ENCODE measurements at regions not wholly inside any gene's neighbourhood (a gene's known extent, or its start where the extent isn't known, plus 50 kb on each side); places are given as distances from the start of the nearest gene placed in this dataset.
A peak's percentile ranks its signal among the peaks of the same experiment; 100 is the strongest.
"Not testable (repeated sequence)": the region's sequence is repeated elsewhere in the genome, so short reads cannot be mapped to it uniquely, and the experiment has no call there.

DNA sequence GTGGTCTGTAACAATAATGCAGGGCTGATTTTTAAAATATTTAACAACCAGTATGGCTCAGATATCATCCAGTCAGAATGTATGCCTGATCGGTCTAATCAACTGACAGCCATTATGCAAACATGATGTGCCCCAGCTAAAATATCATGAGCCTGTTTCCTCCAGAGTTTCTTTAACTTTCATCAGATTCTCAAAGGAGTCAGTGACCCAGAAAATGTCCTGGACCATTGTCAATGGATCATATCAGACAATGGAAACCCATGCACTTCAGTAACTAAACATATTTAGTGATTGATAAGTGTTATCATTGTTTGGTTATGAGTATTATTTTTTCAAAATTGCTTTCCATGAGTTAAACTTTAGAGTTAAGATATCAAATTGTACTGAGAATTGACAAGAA is 173.5 kb downstream of the LMBRD1 start:
- DNase-seq (ENCODE audit: low read depth) = no peak

- no peak for DNase-seq (ENCODE audit: low read depth)
These were observed 173.9 kb downstream of the LMBRD1 start for GRCh38 chr6:69622924-69623323.

GRCh38 chr6:69622230-69622629 is 174.6 kb downstream of the LMBRD1 start:
- no peak for DNase-seq (ENCODE audit: low read depth)

GRCh38 chr6:69617163-69617562 is 179.6 kb downstream of the LMBRD1 start:
- no peak for DNase-seq (ENCODE audit: low read depth)

GRCh38 chr6:69609836-69610472 is 186.9 kb downstream of the LMBRD1 start:
- DNase-seq (ENCODE audit: low read depth) = no peak

GRCh38 chr6:69601132-69601531 is 195.7 kb downstream of the LMBRD1 start:
- DNase-seq (ENCODE audit: low read depth) = no peak

DNA sequence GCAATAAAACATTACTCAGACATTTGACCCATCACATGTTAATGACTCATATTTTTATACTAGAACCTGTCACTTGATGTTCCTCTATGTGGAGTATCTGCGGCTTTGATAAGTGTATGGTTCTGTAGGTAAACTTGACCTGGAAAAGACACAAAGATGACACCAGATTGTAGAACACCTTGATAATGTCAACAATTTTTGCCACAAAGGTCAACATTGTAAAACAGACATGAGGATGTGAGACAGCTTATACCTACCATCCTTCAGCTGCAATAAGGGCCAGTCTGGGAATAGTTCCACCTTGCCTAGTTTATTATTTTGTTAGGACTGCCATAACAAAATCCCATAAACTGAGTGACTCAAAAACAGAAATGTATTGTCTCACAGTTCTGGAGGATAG is 202.4 kb downstream of the LMBRD1 start:
- no peak for DNase-seq (ENCODE audit: low read depth)

GRCh38 chr6:69593706-69594105 is 203.1 kb downstream of the LMBRD1 start:
- DNase-seq (ENCODE audit: low read depth) = no peak

- no peak for DNase-seq (ENCODE audit: low read depth)
These were observed 207.2 kb downstream of the LMBRD1 start for GRCh38 chr6:69589626-69590025.

- no peak for DNase-seq (ENCODE audit: low read depth)
These were observed 211.7 kb downstream of the LMBRD1 start for GRCh38 chr6:69584913-69585729.

DNA sequence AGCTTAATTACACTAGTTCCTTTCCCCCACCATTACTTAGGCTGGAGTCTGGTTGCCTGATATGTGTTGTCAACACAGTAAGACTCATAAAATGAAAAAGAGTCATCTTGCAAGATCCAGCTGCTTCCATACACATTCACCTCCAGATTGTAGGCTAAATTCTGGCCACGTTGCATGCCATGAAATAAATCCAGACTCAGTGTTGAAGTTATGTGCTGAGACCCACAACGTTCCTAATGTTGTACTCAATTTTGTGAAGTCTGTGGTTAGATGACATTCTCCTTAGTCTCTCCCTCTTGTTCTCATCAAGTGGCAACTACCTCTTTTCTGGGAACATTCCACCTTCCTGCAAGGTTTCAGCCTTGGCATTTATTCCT is 212.3 kb downstream of the LMBRD1 start:
- peak; percentile 14 for DNase-seq (ENCODE audit: low read depth)

- no peak for DNase-seq (ENCODE audit: low read depth)
These were observed 215.2 kb downstream of the LMBRD1 start for GRCh38 chr6:69581581-69581980.

DNA sequence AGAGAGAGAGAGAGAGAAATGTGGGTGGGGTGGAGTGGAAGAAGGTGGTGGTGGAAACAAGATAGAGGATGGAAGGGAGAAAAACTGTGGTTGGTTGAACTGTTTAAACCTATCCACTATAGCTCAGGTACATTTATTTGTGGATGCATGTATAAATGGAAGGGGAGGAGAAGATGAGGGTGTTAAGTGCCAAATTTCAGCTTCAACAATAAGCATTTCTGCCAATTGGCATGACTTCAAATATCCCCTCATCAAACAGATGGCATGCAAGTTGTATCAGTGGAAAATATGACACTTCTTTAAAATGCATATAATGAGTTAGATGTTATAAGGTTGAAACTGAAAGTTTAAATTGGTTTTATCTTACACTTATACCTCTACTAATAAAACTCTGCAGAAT is 216.1 kb downstream of the LMBRD1 start:
- DNase-seq (ENCODE audit: low read depth) = no peak

DNA sequence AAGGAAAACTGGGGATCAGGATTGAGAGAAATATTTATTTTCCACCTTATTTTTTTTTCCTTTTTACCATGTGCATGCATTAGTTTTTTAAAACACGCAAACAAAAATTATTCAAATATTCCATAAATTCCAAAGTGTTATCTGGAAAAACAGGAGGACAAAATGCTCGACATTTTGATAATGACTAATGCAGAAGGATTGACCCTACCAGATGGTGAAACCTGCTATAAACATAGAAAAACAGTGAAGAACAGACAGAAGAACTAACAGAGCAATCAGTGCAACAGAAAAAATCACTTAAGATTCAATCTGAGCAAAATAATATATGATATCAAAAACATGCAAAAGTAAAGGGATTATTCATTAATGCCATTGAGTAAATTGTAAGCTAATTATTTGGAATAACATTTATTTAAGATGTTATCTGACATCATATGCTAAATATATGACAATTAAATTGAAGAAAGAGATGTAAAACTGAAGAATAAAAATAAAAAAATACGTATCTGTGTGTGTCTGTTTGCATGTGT is 218.4 kb downstream of the LMBRD1 start:
- DNase-seq (ENCODE audit: low read depth) = no peak

- no peak for DNase-seq (ENCODE audit: low read depth)
These were observed 225.6 kb downstream of the LMBRD1 start for GRCh38 chr6:69571234-69571633.

DNA sequence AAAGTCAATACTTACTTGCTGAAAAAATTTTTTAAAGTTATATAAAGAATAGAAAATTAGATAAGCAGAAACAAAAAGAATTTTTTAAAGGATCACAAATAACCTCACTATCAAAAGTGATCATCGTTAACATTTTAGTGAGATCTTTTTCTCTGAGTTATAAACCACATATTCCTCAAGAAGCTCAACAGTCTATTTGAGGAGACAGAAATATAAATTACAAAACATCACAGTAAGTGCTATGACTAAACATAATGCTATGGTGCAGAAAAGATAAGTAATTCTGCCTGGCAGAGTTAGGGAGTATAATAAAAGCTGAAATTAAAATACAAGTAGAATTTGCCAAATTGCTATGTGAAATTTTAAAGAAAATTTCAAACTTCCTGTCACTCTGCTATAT is 226.7 kb downstream of the LMBRD1 start:
- no peak for DNase-seq (ENCODE audit: low read depth)

- DNase-seq (ENCODE audit: low read depth) = not testable (repeated sequence)
These were observed 236.2 kb downstream of the LMBRD1 start for GRCh38 chr6:69560597-69560996.

GRCh38 chr6:69555088-69555638 is 241.6 kb downstream of the LMBRD1 start:
- no peak for DNase-seq (ENCODE audit: low read depth)

DNA sequence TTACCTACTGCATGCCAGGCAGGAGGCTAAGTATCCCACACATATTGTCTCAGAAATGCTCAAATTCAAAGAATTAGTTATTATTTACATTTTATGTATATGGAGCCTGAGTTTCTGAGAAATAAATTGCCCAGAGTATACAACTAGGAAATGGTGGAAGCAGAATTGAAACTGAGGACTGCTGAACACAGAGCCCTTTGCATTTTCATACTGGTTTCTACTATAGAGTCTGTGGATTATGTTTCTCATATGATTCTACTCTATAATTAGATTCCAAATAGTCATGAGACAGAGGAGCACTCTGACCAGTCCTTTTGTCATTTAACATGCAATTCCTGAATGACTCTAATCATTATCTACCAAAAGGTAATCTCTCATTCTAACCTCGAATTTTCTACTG is 254.3 kb downstream of the LMBRD1 start:
- no peak for DNase-seq (ENCODE audit: low read depth)

DNA sequence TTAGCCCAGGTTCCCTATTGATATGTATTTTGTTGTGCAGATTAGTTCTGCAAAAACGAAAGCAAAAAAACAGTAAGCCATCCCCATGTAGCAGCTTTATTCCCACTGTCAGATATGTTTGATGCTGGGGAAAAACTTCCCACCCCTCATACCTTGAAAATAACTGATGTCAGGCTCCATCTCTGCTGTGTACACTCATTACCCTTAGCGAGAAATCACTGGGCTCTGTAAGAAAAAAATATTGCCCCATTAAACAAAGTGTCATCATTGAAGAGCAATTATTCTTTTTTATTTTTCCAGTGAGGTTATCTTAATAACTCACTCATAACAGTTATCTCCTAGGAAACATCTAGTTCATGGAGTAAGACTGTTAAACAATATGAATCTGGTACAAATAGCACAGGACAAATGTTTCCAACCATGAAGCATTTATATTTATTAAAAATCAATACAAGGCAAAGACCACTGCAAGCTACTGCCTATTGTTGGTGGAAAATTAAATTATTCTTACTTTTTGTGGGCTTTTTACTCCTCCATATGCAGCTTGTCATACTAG is 268.8 kb downstream of the LMBRD1 start:
- no peak for DNase-seq (ENCODE audit: low read depth)

- DNase-seq (ENCODE audit: low read depth) = not testable (repeated sequence)
These were observed 281.3 kb downstream of the LMBRD1 start for GRCh38 chr6:69515480-69515879.

GRCh38 chr6:69494595-69494994 is 302.2 kb downstream of the LMBRD1 start:
- no peak for DNase-seq (ENCODE audit: low read depth)

- no peak for DNase-seq (ENCODE audit: low read depth)
These were observed 306.8 kb downstream of the LMBRD1 start for GRCh38 chr6:69489970-69490369.
